Ascending aorta (tissue), 2 donors: ENCODE measurements at regions not wholly inside any gene's neighbourhood (a gene's known extent, or its start where the extent isn't known, plus 50 kb on each side); places are given as distances from the start of the nearest gene placed in this dataset.
A peak's percentile ranks its signal among the peaks of the same experiment; 100 is the strongest.

Source experiments
- DNase-seq, 2 donors: peaks; one replicate each; pipeline ENCODE4 v3.0.0-alpha.2; 2019; ENCODE audit warnings: low spot score in 2 of 2
- H3K27ac ChIP-seq, 2 donors: fragments of 200-600 bp; sonication (generic); one replicate each; pipeline ENCODE4 v1.5.1; 2016 to 2017; ENCODE audit warnings: mild to moderate bottlenecking in 1 of 2
- H3K27me3 ChIP-seq: fragments of 200-600 bp; sonication (generic); one replicate; pipeline ENCODE4 v1.5.1; 2017
- H3K36me3 ChIP-seq, 2 donors: fragments of 200-600 bp; sonication (generic); one replicate each; pipeline ENCODE4 v1.5.1; 2016
- H3K4me1 ChIP-seq, 2 donors: fragments of 200-600 bp; sonication (generic); one replicate each; pipeline ENCODE4 v1.5.1; 2016 to 2017; ENCODE audit warnings: mild to moderate bottlenecking in 1 of 2
- H3K4me3 ChIP-seq, 2 donors: fragments of 200-600 bp; sonication (generic); one replicate each; pipeline ENCODE4 v1.5.1; 2016 to 2017; ENCODE audit warnings: mild to moderate bottlenecking in 1 of 2
- H3K9me3 ChIP-seq, 2 donors: fragments of 200-600 bp; sonication (generic); one replicate each; pipeline ENCODE4 v1.5.1; 2016
- intact Hi-C: fragments of 100-400 bp; cut with DNase I; formaldehyde crosslinking; loops from one replicate; pipeline ENCODE4 v1.15.1; 2023
- TF ChIP-seq, protein P1 (sequence below), 3 experiments: fragments of 200-600 bp in 2 of 3; fragments of 450-650 bp in 1 of 3; sonication (generic) in 2 of 3; IDR thresholded peaks; one replicate each; pipeline ENCODE4 v1.5.1; 2016 to 2019; ENCODE audit warnings: antibody characterized with exemption in 3 of 3, mild to moderate bottlenecking in 1 of 3, moderate library complexity in 1 of 3

DNA sequence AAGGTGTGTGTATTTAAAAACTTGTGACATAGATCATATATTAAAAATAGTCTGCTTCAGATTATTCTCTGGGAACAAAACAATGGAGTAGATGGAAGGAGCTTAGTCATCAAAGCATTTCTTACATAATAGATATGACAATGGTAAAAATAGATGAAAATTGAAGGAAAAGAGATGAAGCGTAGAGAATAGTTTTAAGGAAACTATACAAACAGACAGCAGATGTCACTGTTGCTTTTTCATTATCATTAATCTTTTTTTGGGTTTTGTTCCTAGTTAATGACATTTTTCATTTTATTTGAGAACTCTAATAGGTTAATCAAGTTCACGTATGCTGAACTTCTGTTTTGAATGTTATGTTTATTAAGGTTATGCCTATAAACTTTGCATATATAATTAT, 149.2 kb upstream of the FBXO33 start:
- H3K27ac ChIP-seq, result no peak overlapping the region
- H3K36me3 ChIP-seq, result no peaks in the 10 kb centered on the region
- intact Hi-C loops, result no loop called here
- H3K4me1 ChIP-seq, result no peaks in the 10 kb centered on the region
- H3K4me3 ChIP-seq, result no peak overlapping the region
- H3K27me3 ChIP-seq, result no peaks in the 10 kb centered on the region
- TF ChIP-seq, protein P1, sequence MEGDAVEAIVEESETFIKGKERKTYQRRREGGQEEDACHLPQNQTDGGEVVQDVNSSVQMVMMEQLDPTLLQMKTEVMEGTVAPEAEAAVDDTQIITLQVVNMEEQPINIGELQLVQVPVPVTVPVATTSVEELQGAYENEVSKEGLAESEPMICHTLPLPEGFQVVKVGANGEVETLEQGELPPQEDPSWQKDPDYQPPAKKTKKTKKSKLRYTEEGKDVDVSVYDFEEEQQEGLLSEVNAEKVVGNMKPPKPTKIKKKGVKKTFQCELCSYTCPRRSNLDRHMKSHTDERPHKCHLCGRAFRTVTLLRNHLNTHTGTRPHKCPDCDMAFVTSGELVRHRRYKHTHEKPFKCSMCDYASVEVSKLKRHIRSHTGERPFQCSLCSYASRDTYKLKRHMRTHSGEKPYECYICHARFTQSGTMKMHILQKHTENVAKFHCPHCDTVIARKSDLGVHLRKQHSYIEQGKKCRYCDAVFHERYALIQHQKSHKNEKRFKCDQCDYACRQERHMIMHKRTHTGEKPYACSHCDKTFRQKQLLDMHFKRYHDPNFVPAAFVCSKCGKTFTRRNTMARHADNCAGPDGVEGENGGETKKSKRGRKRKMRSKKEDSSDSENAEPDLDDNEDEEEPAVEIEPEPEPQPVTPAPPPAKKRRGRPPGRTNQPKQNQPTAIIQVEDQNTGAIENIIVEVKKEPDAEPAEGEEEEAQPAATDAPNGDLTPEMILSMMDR (IDR thresholded peaks at IDR 0.05), result peak in 1 of 3 experiments; percentile 35
- no peaks in the 10 kb centered on the region for H3K9me3 ChIP-seq
- DNase-seq, result no peak

DNA sequence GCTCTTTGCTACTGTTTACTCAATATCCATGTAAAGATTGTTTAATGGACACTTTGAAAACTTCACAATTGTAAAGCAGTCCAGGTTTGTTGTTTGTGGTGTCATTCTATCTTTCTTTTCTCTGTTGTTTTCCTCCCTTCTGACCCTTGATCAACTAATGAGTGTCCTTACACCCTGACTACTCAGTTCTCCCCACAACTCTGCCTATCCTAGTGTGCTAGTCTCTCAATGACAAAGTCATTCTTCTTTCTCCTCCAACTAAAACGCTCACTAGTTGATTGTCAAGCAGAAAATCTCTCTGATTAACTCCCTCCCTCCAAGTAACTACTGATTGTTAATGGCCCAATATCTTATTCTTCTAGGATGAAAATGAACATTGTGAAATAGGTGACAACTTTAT, 148.5 kb upstream of the FBXO33 start:
- no peaks in the 10 kb centered on the region for H3K36me3 ChIP-seq
- DNase-seq, result no peak
- no peak overlapping the region for H3K4me3 ChIP-seq
- H3K4me1 ChIP-seq, result no peaks in the 10 kb centered on the region
- intact Hi-C loops, result no loop called here
- H3K27ac ChIP-seq, result no peak overlapping the region
- H3K27me3 ChIP-seq, result no peaks in the 10 kb centered on the region
- TF ChIP-seq, protein P1 (IDR thresholded peaks at IDR 0.05), result no peak
- no peaks in the 10 kb centered on the region for H3K9me3 ChIP-seq

DNA sequence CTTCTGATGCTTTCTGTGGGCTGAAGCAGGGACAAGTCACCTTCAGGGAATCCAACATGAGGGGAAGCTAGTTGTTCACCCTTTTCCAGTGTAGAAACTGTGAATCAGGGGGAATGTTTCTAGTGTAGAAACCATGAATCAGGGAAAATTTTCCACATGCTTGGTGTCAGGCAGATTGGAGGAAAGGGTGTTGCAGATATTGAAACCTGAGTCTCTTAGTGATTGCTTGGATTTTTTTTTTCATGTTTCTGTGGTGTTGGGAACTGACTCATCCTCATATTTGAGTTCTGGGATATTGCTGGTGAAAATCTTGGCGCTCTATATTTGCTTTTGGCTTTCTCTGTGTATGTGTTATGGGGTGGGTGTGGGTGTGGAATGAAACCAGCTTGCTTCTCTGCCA, 144.5 kb upstream of the FBXO33 start:
- H3K27me3 ChIP-seq, result no peaks in the 10 kb centered on the region
- no peak overlapping the region for H3K27ac ChIP-seq
- no peak overlapping the region for H3K4me3 ChIP-seq
- H3K9me3 ChIP-seq, result peaks cover 0 to 5% of the 10 kb centered on the region in 2 donors
- H3K4me1 ChIP-seq, result no peaks in the 10 kb centered on the region
- DNase-seq, result no peak
- no peaks in the 10 kb centered on the region for H3K36me3 ChIP-seq
- intact Hi-C loops, result no loop called here
- TF ChIP-seq, protein P1 (IDR thresholded peaks at IDR 0.05), result no peak

DNA sequence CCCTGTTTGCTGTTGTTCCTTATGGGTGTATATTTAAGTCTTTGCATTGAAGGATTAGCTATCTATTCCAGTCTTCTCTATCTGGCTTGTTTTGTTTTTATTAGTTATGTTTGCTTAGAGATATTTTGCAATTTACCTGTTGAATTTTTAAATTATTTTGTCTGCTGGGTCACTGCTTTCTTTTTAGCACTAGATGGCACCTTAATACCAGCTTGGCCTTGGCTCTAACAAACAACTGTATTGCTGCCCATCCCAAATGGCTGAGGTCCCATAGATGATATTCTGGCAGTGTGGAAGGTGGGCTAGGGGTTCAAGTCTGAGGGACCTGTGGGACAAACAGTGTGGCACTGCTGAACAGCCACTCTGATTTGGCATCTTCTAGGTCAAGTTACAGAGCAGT, 144.0 kb upstream of the FBXO33 start:
- Histone ChIP-seq H3K4me1 (no peaks in the 10 kb centered on the region), H3K4me3 (no peak overlapping the region), H3K27me3 (no peaks in the 10 kb centered on the region), H3K9me3 (peaks cover 0 to 5% of the 10 kb centered on the region in 2 donors), H3K27ac (no peak overlapping the region), H3K36me3 (no peaks in the 10 kb centered on the region)
- TF ChIP-seq, protein P1 (IDR thresholded peaks at IDR 0.05), result no peak
- intact Hi-C loops, result no loop called here
- DNase-seq, result no peak

DNA sequence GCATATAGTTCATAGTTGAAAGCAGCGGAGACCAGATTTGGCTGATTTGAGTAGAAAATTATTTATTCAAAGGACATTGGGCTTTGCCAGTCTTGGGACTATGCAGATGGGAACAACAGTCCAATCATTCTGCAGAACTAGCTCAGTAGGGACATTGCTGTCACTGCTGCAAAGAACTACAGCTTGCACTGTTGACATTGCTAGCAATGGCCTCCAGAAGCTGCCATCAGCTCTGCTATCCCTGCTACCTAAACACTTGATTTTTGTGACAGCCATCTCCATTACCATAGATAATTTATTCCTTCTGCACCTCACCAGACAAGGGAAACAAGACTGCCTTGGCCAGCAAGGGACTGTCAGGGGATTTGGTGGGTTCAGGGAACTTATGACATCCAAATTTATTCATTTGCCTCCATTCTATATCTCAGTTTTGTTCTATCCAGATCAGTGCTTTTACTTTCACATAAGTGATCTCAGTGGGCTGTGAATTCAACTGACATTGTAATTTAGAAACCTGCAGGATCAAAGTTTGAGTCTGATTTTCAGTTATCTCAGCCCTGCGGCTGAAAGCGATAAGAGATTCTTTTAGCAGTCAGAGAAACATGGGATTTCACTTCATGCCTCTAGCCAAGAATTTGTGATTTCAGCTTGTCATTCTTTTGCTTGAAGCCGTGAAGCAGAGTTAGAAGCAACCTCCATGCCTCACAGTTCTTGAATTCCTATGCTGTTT, 136.7 kb upstream of the FBXO33 start:
- Histone ChIP-seq H3K27me3 (no peaks in the 10 kb centered on the region), H3K27ac (no peak overlapping the region), H3K4me3 (no peak overlapping the region), H3K9me3 (no peaks in the 10 kb centered on the region), H3K4me1 (no peaks in the 10 kb centered on the region), H3K36me3 (no peaks in the 10 kb centered on the region)
- TF ChIP-seq, protein P1 (IDR thresholded peaks at IDR 0.05), result no peak
- DNase-seq, result no peak
- intact Hi-C loops, result no loop called here

DNA sequence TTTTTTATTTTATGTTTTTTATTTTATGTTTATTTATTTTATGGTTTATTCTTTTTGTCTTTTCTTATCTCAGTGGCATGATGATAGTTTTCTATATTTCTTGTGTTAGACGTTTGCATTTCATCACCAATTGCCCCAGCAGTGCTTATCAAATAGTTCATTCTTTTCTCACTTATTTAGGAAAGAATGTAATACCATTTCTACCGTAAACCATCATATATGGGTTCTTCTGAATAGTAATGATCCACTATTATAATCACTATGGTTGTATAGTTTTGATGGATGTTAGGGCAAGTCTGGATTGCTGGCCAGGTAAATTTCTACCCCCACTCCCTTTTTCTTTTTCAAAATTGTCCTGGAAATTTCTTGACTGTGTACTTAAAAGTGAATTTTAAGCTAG, 134.6 kb upstream of the FBXO33 start:
- no peaks in the 10 kb centered on the region for H3K36me3 ChIP-seq
- DNase-seq, result no peak
- intact Hi-C loops, result no loop called here
- no peaks in the 10 kb centered on the region for H3K27me3 ChIP-seq
- no peak overlapping the region for H3K4me3 ChIP-seq
- H3K9me3 ChIP-seq, result no peaks in the 10 kb centered on the region
- TF ChIP-seq, protein P1 (IDR thresholded peaks at IDR 0.05), result no peak
- no peaks in the 10 kb centered on the region for H3K4me1 ChIP-seq
- no peak overlapping the region for H3K27ac ChIP-seq
